IMR-90 (cell line): ENCODE measurements at regions not wholly inside any gene's neighbourhood (a gene's known extent, or its start where the extent isn't known, plus 50 kb on each side); places are given as distances from the start of the nearest gene placed in this dataset.

Source experiments
- ATAC-seq: fragments of 200-7000 bp; cut with Tn5 transposase; 2 replicates; pipeline ENCODE4 v1.9.1; 2020; ENCODE audit warnings: low read depth, mild to moderate bottlenecking, moderate library complexity
- BruUV-seq: library from RNA; stranded (reverse); fragments of 400-500 nt; replicated peaks from 2 replicates; lab custom pipeline; 2021; lab: Mats Ljungman, UMichigan
- CTCF ChIA-PET: fragments of 300-600 bp; formaldehyde crosslinking; extraction: SDS; loops from one replicate; lab custom pipeline; 2021; ENCODE audit warnings: antibody characterized with exemption; lab: Yijun Ruan, JAX
- POLR2A ChIA-PET: fragments of 300-600 bp; sonication (Branson Sonifier 250); formaldehyde crosslinking; loops from one replicate; lab custom pipeline; 2022; ENCODE audit warnings: antibody characterized with exemption; ENCODE audit not compliant: unreplicated experiment; lab: Charles Lee
- DNase-seq: peaks from one replicate; pipeline ENCODE4 v3.0.0; 2013
- H2AFZ ChIP-seq: replicated peaks from 2 replicates; pipeline ENCODE3; 2013; ENCODE audit warnings: low read length, mild to moderate bottlenecking; ENCODE audit not compliant: poor library complexity
- H2AK5ac ChIP-seq: 2 replicates; pipeline ENCODE4 v1.6.1; 2013; ENCODE audit warnings: low read depth, low read length, inconsistent platforms
- H2AK9ac ChIP-seq: replicated peaks from 2 replicates; pipeline ENCODE3; 2013; ENCODE audit warnings: mild to moderate bottlenecking, low read depth, low read length, moderate library complexity; ENCODE audit not compliant: poor library complexity
- H2BK120ac ChIP-seq: 2 replicates; pipeline ENCODE4 v1.6.1; 2013; ENCODE audit warnings: low read depth, low read length, inconsistent platforms
- H2BK15ac ChIP-seq: 3 replicates; pipeline ENCODE4 v1.6.1; 2013; ENCODE audit warnings: low read depth, low read length, inconsistent platforms
- H2BK20ac ChIP-seq: 2 replicates; pipeline ENCODE4 v1.6.1; 2013; ENCODE audit warnings: low read depth, mild to moderate bottlenecking, inconsistent platforms, low read length, moderate library complexity
- H2BK5ac ChIP-seq: 2 replicates; pipeline ENCODE4 v1.6.1; 2013; ENCODE audit warnings: mild to moderate bottlenecking, low read depth, low read length, inconsistent platforms; ENCODE audit not compliant: poor library complexity, severe bottlenecking
- H3K14ac ChIP-seq: replicated peaks from 2 replicates; pipeline ENCODE4 v1.6.1; 2013; ENCODE audit warnings: low read depth, low read length, inconsistent platforms
- H3K18ac ChIP-seq: 2 replicates; pipeline ENCODE4 v1.6.1; 2013; ENCODE audit warnings: low read depth, low read length, control low read depth
- H3K23ac ChIP-seq: 2 replicates; pipeline ENCODE4 v1.6.1; 2013; ENCODE audit warnings: low read depth, low read length, inconsistent platforms
- H3K27ac ChIP-seq: 2 replicates; pipeline ENCODE4 v1.5.1; 2013; ENCODE audit warnings: mild to moderate bottlenecking, control low read depth, low read length; ENCODE audit not compliant: insufficient read depth
- H3K27me3 ChIP-seq: 2 replicates; pipeline ENCODE4 v1.6.1; 2013; ENCODE audit warnings: low read length; ENCODE audit not compliant: control insufficient read depth, insufficient read depth
- H3K36me3 ChIP-seq: 2 replicates; pipeline ENCODE4 v1.6.1; 2013; ENCODE audit warnings: low read length, mixed read lengths; ENCODE audit not compliant: control insufficient read depth, insufficient read depth
- H3K4ac ChIP-seq: 2 replicates; pipeline ENCODE4 v1.6.1; 2013; ENCODE audit warnings: low read depth, low read length, inconsistent platforms
- H3K4me1 ChIP-seq: 2 replicates; pipeline ENCODE4 v1.6.1; 2013; ENCODE audit warnings: low read length, mixed read lengths; ENCODE audit not compliant: control insufficient read depth, insufficient read depth
- H3K4me2 ChIP-seq: 2 replicates; pipeline ENCODE4 v1.6.1; 2013; ENCODE audit warnings: low read depth, mild to moderate bottlenecking, control low read depth, low read length, moderate library complexity
- H3K4me3 ChIP-seq: 2 replicates; pipeline ENCODE4 v1.5.1; 2013; ENCODE audit warnings: low read depth, mild to moderate bottlenecking, control low read depth, low read length, moderate library complexity; ENCODE audit not compliant: insufficient read depth
- H3K56ac ChIP-seq: 2 replicates; pipeline ENCODE4 v1.6.1; 2013; ENCODE audit warnings: low read length, inconsistent platforms; ENCODE audit not compliant: insufficient read depth; ENCODE audit errors: extremely low read depth
- H3K79me1 ChIP-seq, 2 experiments: 2 replicates each; pipeline ENCODE4 v1.6.1; 2013; ENCODE audit warnings: low read length in 2 of 2, inconsistent platforms in 1 of 2, low read depth in 1 of 2
- H3K9ac ChIP-seq: 2 replicates; pipeline ENCODE4 v1.6.1; 2013; ENCODE audit warnings: low read depth, low read length, control low read depth
- H3K9me1 ChIP-seq: 2 replicates; pipeline ENCODE4 v1.6.1; 2013; ENCODE audit warnings: low read length, inconsistent platforms; ENCODE audit not compliant: insufficient read depth
- H3K9me3 ChIP-seq: 2 replicates; pipeline ENCODE4 v1.6.1; 2013; ENCODE audit warnings: low read length; ENCODE audit not compliant: control insufficient read depth, insufficient read depth
- H4K20me1 ChIP-seq: 2 replicates; pipeline ENCODE4 v1.6.1; 2013; ENCODE audit warnings: low read length, inconsistent platforms; ENCODE audit not compliant: insufficient read depth
- H4K5ac ChIP-seq: 2 replicates; pipeline ENCODE4 v1.6.1; 2013; ENCODE audit warnings: mild to moderate bottlenecking, low read depth, low read length, control low read depth
- H4K8ac ChIP-seq, 2 experiments: 2 replicates each; pipeline ENCODE4 v1.6.1; 2013; ENCODE audit warnings: low read depth in 2 of 2, low read length in 2 of 2, control low read depth in 1 of 2, inconsistent platforms in 1 of 2
- H4K91ac ChIP-seq: 2 replicates; pipeline ENCODE4 v1.6.1; 2013; ENCODE audit warnings: low read depth, low read length, inconsistent platforms; ENCODE audit not compliant: insufficient read depth
- CEBPB ChIP-seq: IDR thresholded peaks from 2 replicates; pipeline ENCODE4 v1.6.1; 2012; ENCODE audit warnings: low read depth, low read length, improper control_type of control experiment
- CHD1 ChIP-seq: IDR thresholded peaks from 2 replicates; pipeline ENCODE4 v1.6.1; 2012; ENCODE audit warnings: low read depth, low read length, improper control_type of control experiment
- MAZ ChIP-seq: IDR thresholded peaks from 2 replicates; pipeline ENCODE4 v1.6.1; 2012; ENCODE audit warnings: low read depth, mild to moderate bottlenecking, low read length, improper control_type of control experiment, moderate library complexity, borderline replicate concordance
- NFE2L2 ChIP-seq: fragments of 150-350 bp; IDR thresholded peaks from 2 replicates; pipeline ENCODE4 v1.6.1; 2016; ENCODE audit warnings: low read depth, mild to moderate bottlenecking, low read length
- RAD21 ChIP-seq: IDR thresholded peaks from 2 replicates; pipeline ENCODE4 v1.6.1; 2012; ENCODE audit warnings: low read length, improper control_type of control experiment
- RCOR1 ChIP-seq: IDR thresholded peaks from 2 replicates; pipeline ENCODE4 v1.6.1; 2012; ENCODE audit warnings: mild to moderate bottlenecking, low read length, improper control_type of control experiment; ENCODE audit not compliant: insufficient replicate concordance
- SMC3 ChIP-seq: fragments of 150-350 bp; IDR thresholded peaks from 2 replicates; pipeline ENCODE4 v1.6.1; 2016; ENCODE audit warnings: low read depth, mild to moderate bottlenecking, antibody characterized with exemption, low read length, moderate library complexity
- WGBS, 2 experiments: methylation state at CpG; one replicate each; pipeline versions ENCODE4 v1.1.5 to v1.1.7; 2013; ENCODE audit warnings: missing lambda C conversion rate in 2 of 2; ENCODE audit not compliant: insufficient read length in 1 of 2; ENCODE audit errors: extremely low coverage in 2 of 2; 5-methylcytosine and 5-hydroxymethylcytosine counted together
- dilution Hi-C: fragments of 300-500 bp; cut with HindIII; formaldehyde crosslinking; loops from one replicate; pipeline ENCODE4 v1.14.3; 2018; ENCODE audit warnings: low sequenced_read_pairs; ENCODE audit not compliant: unreplicated experiment
- in situ Hi-C: fragments of 300-500 bp; cut with MboI; formaldehyde crosslinking; loops from 3 replicates; pipeline ENCODE4 v1.14.3; 2019; ENCODE audit warnings: low sequenced_read_pairs, inconsistent platforms, mixed read lengths
- intact Hi-C: fragments of 100-400 bp; cut with micrococcal nuclease; formaldehyde crosslinking; loops from 2 replicates; pipeline ENCODE4 v1.10.0; 2022
- TF ChIP-seq, protein P1 (sequence below): fragments of 150-350 bp; IDR thresholded peaks from 2 replicates; pipeline ENCODE4 v1.6.1; 2017; ENCODE audit warnings: mild to moderate bottlenecking, antibody characterized with exemption, low read length, low read depth

DNA sequence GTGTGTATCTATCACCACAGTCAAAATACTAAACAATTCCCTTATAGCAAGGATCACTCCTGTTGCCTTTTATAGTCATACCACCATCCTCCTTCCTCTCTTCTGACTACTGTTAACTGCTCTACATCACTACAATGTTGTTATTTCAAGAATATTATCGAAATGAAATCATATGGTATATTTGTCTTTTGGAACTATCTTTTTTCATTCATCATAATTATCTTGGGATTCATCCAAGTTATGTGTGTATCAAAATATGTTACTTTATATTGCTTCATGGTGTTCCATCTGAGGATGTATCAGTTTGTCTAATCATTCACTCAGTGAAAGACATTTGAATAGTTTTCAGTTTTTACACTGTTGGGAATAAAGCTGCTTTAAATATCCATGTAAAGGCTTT, 1423.0 kb upstream of the PIK3C3 start:
- CTCF ChIA-PET = no interaction called here
- Histone ChIP-seq H3K14ac (no peak overlapping the region), H4K20me1 (no peaks in the 10 kb centered on the region), H2BK5ac (no peak overlapping the region), H3K27ac (no peak overlapping the region), H4K91ac (no peak overlapping the region), H3K9me1 (peaks cover 3% of the 10 kb centered on the region; the same call in 1 of the 2 replicates), H3K27me3 (no peaks in the 10 kb centered on the region), H2AFZ (no peak overlapping the region), H3K23ac (no peak overlapping the region), H3K79me1 (no peaks in the 10 kb centered on the region), H2BK15ac (no peak overlapping the region), H3K18ac (no peak overlapping the region), H3K4ac (no peak overlapping the region), H3K9ac (no peak overlapping the region), H4K8ac (no peak overlapping the region), H2AK5ac (no peak overlapping the region), H3K4me3 (no peak overlapping the region), H4K5ac (no peak overlapping the region), H3K9me3 (no peaks in the 10 kb centered on the region), H3K4me2 (no peak overlapping the region), H2AK9ac (no peak overlapping the region), H3K36me3 (no peaks in the 10 kb centered on the region), H2BK20ac (no peak overlapping the region), H3K4me1 (no peaks in the 10 kb centered on the region), H3K56ac (no peak overlapping the region), H2BK120ac (no peak overlapping the region)
- dilution Hi-C loops (no loop called here), in situ Hi-C loops (no loop called here), intact Hi-C loops (no loop called here)
- no peak for TF ChIP-seq SMC3
- no peak for TF ChIP-seq RAD21
- TF ChIP-seq MAZ = no peak
- no peak for TF ChIP-seq RCOR1
- no peak for TF ChIP-seq CEBPB
- no peak for TF ChIP-seq NFE2L2
- no peak for TF ChIP-seq CHD1
- TF ChIP-seq, protein P1, sequence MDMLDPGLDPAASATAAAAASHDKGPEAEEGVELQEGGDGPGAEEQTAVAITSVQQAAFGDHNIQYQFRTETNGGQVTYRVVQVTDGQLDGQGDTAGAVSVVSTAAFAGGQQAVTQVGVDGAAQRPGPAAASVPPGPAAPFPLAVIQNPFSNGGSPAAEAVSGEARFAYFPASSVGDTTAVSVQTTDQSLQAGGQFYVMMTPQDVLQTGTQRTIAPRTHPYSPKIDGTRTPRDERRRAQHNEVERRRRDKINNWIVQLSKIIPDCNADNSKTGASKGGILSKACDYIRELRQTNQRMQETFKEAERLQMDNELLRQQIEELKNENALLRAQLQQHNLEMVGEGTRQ = no peak
- POLR2A ChIA-PET = no interaction called here
- no TSS peak for BruUV-seq
- ATAC-seq = no peak
- WGBS, 2 experiments = no CpG with 5 or more reads among the region's 1 CpG
- DNase-seq = peak; percentile 17
